Renal cortex interstitium (tissue), 11 donors: ENCODE measurements at regions not wholly inside any gene's neighbourhood (a gene's known extent, or its start where the extent isn't known, plus 50 kb on each side); places are given as distances from the start of the nearest gene placed in this dataset.

Source experiments
- DNase-seq, 11 donors: peaks; one replicate each; pipeline ENCODE4 v3.0.0-alpha.2; 2013; ENCODE audit warnings: low read depth in 9 of 11, low spot score in 4 of 11; ENCODE audit errors: extremely low read depth in 1 of 11

GRCh38 chr12:97005174-97005573 lies 98.1 kb downstream of the NEDD1 start:
- no peak for DNase-seq

- no peak for DNase-seq
Measured at GRCh38 chr12:97005646-97006045, 98.6 kb downstream of the NEDD1 start.

GRCh38 chr12:97006585-97006984 lies 99.5 kb downstream of the NEDD1 start:
- DNase-seq = no peak

- DNase-seq = no peak
Measured at GRCh38 chr12:97016163-97016562, 109.1 kb downstream of the NEDD1 start.

- no peak for DNase-seq
Measured at GRCh38 chr12:97017213-97017612, 110.2 kb downstream of the NEDD1 start.

GRCh38 chr12:97022536-97023230 lies 115.6 kb downstream of the NEDD1 start:
- DNase-seq = no peak

- DNase-seq = no peak
Measured at GRCh38 chr12:97024393-97024792, 117.3 kb downstream of the NEDD1 start.

- DNase-seq = no peak
Measured at GRCh38 chr12:97026901-97027300, 119.8 kb downstream of the NEDD1 start.

- no peak for DNase-seq
Measured at GRCh38 chr12:97027482-97027881, 120.4 kb downstream of the NEDD1 start.

- no peak for DNase-seq
Measured at GRCh38 chr12:97038131-97038530, 131.1 kb downstream of the NEDD1 start.

- DNase-seq = no peak
Measured at GRCh38 chr12:97038834-97039233, 131.8 kb downstream of the NEDD1 start.

- DNase-seq = no peak
Measured at GRCh38 chr12:97046901-97047300, 139.8 kb downstream of the NEDD1 start.

GRCh38 chr12:97047361-97047760 lies 140.3 kb downstream of the NEDD1 start:
- DNase-seq = no peak

- no peak for DNase-seq
Measured at GRCh38 chr12:97048421-97049035, 141.5 kb downstream of the NEDD1 start.

GRCh38 chr12:97050509-97050908 lies 143.5 kb downstream of the NEDD1 start:
- DNase-seq = no peak

GRCh38 chr12:97051341-97051740 lies 144.3 kb downstream of the NEDD1 start:
- no peak for DNase-seq

GRCh38 chr12:97061171-97061570 lies 154.1 kb downstream of the NEDD1 start:
- no peak for DNase-seq

- no peak for DNase-seq
Measured at GRCh38 chr12:97063292-97063935, 156.4 kb downstream of the NEDD1 start.

- peak in 10 of 11 donors; percentile 18 to 61 (median 30) for DNase-seq
Measured at GRCh38 chr12:97075161-97075933, 168.3 kb downstream of the NEDD1 start.
